WTC11 (cell line): ENCODE measurements at regions not wholly inside any gene's neighbourhood (a gene's known extent, or its start where the extent isn't known, plus 50 kb on each side); places are given as distances from the start of the nearest gene placed in this dataset.

ENCODE experiments used
- ATAC-seq: fragments of 200-7000 bp; cut with Tn5 transposase; 2 replicates; pipeline ENCODE4 v1.10.0; 2021; ENCODE audit warnings: mild to moderate bottlenecking, moderate library complexity
- CTCF ChIA-PET: fragments of 300-600 bp; sonication (Branson Sonifier 250); formaldehyde crosslinking; loops from one replicate; lab custom pipeline; 2021; ENCODE audit warnings: antibody characterized with exemption; lab: Charles Lee
- POLR2A ChIA-PET: fragments of 350-600 bp; sonication (Branson Sonifier 250); formaldehyde crosslinking; loops from one replicate; lab custom pipeline; 2021; ENCODE audit warnings: antibody characterized with exemption; lab: Charles Lee
- DNase-seq: peaks from one replicate; pipeline ENCODE4 v3.0.0; 2021; ENCODE audit warnings: low spot score
- H3K27ac Mint-ChIP-seq: 2 replicates; pipeline ENCODE4 v1.8.0; 2021; ENCODE audit warnings: mixed read lengths
- H3K27me3 Mint-ChIP-seq: 2 replicates; pipeline ENCODE4 v1.8.0; 2021; ENCODE audit warnings: low read depth, mild to moderate bottlenecking, moderate library complexity, mixed read lengths
- H3K36me3 Mint-ChIP-seq: 2 replicates; pipeline ENCODE4 v1.8.0; 2021; ENCODE audit warnings: mixed read lengths
- H3K4me1 Mint-ChIP-seq: 2 replicates; pipeline ENCODE4 v1.8.0; 2022; ENCODE audit warnings: mixed read lengths
- H3K4me3 Mint-ChIP-seq: 2 replicates; pipeline ENCODE4 v1.8.0; 2021; ENCODE audit warnings: mild to moderate bottlenecking, moderate library complexity, mixed read lengths
- H3K9me3 Mint-ChIP-seq: 2 replicates; pipeline ENCODE4 v1.8.0; 2021; ENCODE audit warnings: mixed read lengths
- ATF1 ChIP-seq: sonication (generic); formaldehyde crosslinking; IDR thresholded peaks from 2 replicates; pipeline ENCODE4 v1.8.1; 2023; ENCODE audit warnings: mild to moderate bottlenecking, moderate library complexity, missing genetic modification reagents
- ATF2 ChIP-seq: sonication (generic); formaldehyde crosslinking; IDR thresholded peaks from 2 replicates; pipeline ENCODE4 v1.8.1; 2022; ENCODE audit warnings: low read depth, missing genetic modification reagents, borderline replicate concordance
- CREB1 ChIP-seq: sonication (generic); formaldehyde crosslinking; IDR thresholded peaks from 2 replicates; pipeline ENCODE4 v1.8.0; 2023; ENCODE audit warnings: mild to moderate bottlenecking, missing genetic modification reagents
- ESRRA ChIP-seq: sonication (generic); formaldehyde crosslinking; IDR thresholded peaks from 2 replicates; pipeline ENCODE4 v1.8.1; 2022; ENCODE audit warnings: mild to moderate bottlenecking, missing genetic modification reagents, borderline replicate concordance
- FOXP1 ChIP-seq: sonication (generic); formaldehyde crosslinking; IDR thresholded peaks from 2 replicates; pipeline ENCODE4 v1.8.0; 2022; ENCODE audit warnings: missing genetic modification reagents, mild to moderate bottlenecking, moderate library complexity, borderline replicate concordance
- GABPB1 ChIP-seq: sonication (generic); formaldehyde crosslinking; IDR thresholded peaks from 2 replicates; pipeline ENCODE4 v1.8.1; 2023; ENCODE audit warnings: mild to moderate bottlenecking, missing genetic modification reagents
- GRHL2 ChIP-seq: fragments of 250-450 bp; sonication (Bioruptor Pico); IDR thresholded peaks from 2 replicates; pipeline ENCODE4 v1.8.0; 2022; ENCODE audit warnings: mild to moderate bottlenecking, moderate library complexity; ENCODE audit not compliant: insufficient replicate concordance, severe bottlenecking
- HMGA2 ChIP-seq: fragments of 250-450 bp; sonication (Bioruptor Pico); IDR thresholded peaks from 2 replicates; pipeline ENCODE4 v1.4.0; 2021; ENCODE audit warnings: mild to moderate bottlenecking, moderate library complexity
- IRF1 ChIP-seq: sonication (generic); formaldehyde crosslinking; IDR thresholded peaks from 2 replicates; pipeline ENCODE4 v1.8.0; 2023; ENCODE audit warnings: missing genetic modification reagents
- IRF2 ChIP-seq: sonication (generic); formaldehyde crosslinking; IDR thresholded peaks from 2 replicates; pipeline ENCODE4 v1.8.0; 2022; ENCODE audit warnings: low read depth, missing genetic modification reagents, borderline replicate concordance
- NR1H2 ChIP-seq: sonication (generic); formaldehyde crosslinking; IDR thresholded peaks from 2 replicates; pipeline ENCODE4 v1.9.0; 2021; ENCODE audit warnings: mild to moderate bottlenecking, moderate library complexity, missing genetic modification reagents
- NR2C2 ChIP-seq: sonication (generic); formaldehyde crosslinking; IDR thresholded peaks from 2 replicates; pipeline ENCODE4 v1.8.0; 2022; ENCODE audit warnings: mild to moderate bottlenecking, missing genetic modification reagents
- RELA ChIP-seq: sonication (generic); formaldehyde crosslinking; IDR thresholded peaks from 2 replicates; pipeline ENCODE4 v1.8.1; 2022; ENCODE audit warnings: missing genetic modification reagents, mild to moderate bottlenecking, borderline replicate concordance
- RORB ChIP-seq: fragments of 250-450 bp; sonication (Bioruptor Pico); IDR thresholded peaks from 2 replicates; pipeline ENCODE4 v1.9.0; 2021; ENCODE audit warnings: mild to moderate bottlenecking
- TP53 ChIP-seq: sonication (generic); formaldehyde crosslinking; IDR thresholded peaks from 2 replicates; pipeline ENCODE4 v1.8.1; 2023; ENCODE audit warnings: mild to moderate bottlenecking, missing genetic modification reagents
- ZNF138 ChIP-seq: sonication (generic); formaldehyde crosslinking; conservative IDR thresholded peaks from 2 replicates; pipeline ENCODE4 v1.8.1; 2022; ENCODE audit warnings: mild to moderate bottlenecking, moderate library complexity, missing genetic modification reagents
- ZNF219 ChIP-seq: sonication (generic); formaldehyde crosslinking; IDR thresholded peaks from 2 replicates; pipeline ENCODE4 v1.8.0; 2023; ENCODE audit warnings: missing genetic modification reagents, mild to moderate bottlenecking, borderline replicate concordance
- ZNF263 ChIP-seq: sonication (generic); formaldehyde crosslinking; IDR thresholded peaks from 2 replicates; pipeline ENCODE4 v1.8.1; 2022; ENCODE audit warnings: low read depth, mild to moderate bottlenecking, moderate library complexity, missing genetic modification reagents
- ZNF396 ChIP-seq: fragments of 250-450 bp; sonication (Bioruptor Pico); IDR thresholded peaks from 2 replicates; pipeline ENCODE4 v1.8.0; 2021; ENCODE audit warnings: mild to moderate bottlenecking, moderate library complexity, borderline replicate concordance
- ZNF423 ChIP-seq: fragments of 250-450 bp; sonication (Bioruptor Pico); IDR thresholded peaks from 2 replicates; pipeline ENCODE4 v2.1.2; 2022; ENCODE audit warnings: mild to moderate bottlenecking, moderate library complexity
- ZNF671 ChIP-seq: fragments of 250-450 bp; sonication (Bioruptor Pico); IDR thresholded peaks from 2 replicates; pipeline ENCODE4 v1.8.0; 2021; ENCODE audit warnings: mild to moderate bottlenecking
- TF ChIP-seq, protein P1 (sequence below): fragments of 250-450 bp; sonication (Bioruptor Pico); conservative IDR thresholded peaks from 2 replicates; pipeline ENCODE4 v1.9.0; 2021; ENCODE audit warnings: mild to moderate bottlenecking
- TF ChIP-seq, protein P2 (sequence below): sonication (generic); formaldehyde crosslinking; conservative IDR thresholded peaks from 2 replicates; pipeline ENCODE4 v1.8.1; 2023; ENCODE audit warnings: mild to moderate bottlenecking, low read depth, missing genetic modification reagents, moderate library complexity
- TF ChIP-seq, protein P3 (sequence below): sonication (generic); formaldehyde crosslinking; IDR thresholded peaks from 2 replicates; pipeline ENCODE4 v1.8.1; 2022; ENCODE audit warnings: low read depth, mild to moderate bottlenecking, moderate library complexity, missing genetic modification reagents, borderline replicate concordance
- TF ChIP-seq, protein P4 (sequence below): fragments of 250-450 bp; sonication (Bioruptor Pico); IDR thresholded peaks from 2 replicates; pipeline ENCODE4 v1.9.0; 2021; ENCODE audit warnings: mild to moderate bottlenecking

- no peak for ATAC-seq
- POLR2A ChIA-PET: no interaction called here
Measured at GRCh38 chr13:53638040-53638439, 609.4 kb downstream of the OLFM4 start.

GRCh38 chr13:53642306-53642705, 613.7 kb downstream of the OLFM4 start:
- H3K4me3 Mint-ChIP-seq: no peak overlapping the region
- TF ChIP-seq, protein P1, sequence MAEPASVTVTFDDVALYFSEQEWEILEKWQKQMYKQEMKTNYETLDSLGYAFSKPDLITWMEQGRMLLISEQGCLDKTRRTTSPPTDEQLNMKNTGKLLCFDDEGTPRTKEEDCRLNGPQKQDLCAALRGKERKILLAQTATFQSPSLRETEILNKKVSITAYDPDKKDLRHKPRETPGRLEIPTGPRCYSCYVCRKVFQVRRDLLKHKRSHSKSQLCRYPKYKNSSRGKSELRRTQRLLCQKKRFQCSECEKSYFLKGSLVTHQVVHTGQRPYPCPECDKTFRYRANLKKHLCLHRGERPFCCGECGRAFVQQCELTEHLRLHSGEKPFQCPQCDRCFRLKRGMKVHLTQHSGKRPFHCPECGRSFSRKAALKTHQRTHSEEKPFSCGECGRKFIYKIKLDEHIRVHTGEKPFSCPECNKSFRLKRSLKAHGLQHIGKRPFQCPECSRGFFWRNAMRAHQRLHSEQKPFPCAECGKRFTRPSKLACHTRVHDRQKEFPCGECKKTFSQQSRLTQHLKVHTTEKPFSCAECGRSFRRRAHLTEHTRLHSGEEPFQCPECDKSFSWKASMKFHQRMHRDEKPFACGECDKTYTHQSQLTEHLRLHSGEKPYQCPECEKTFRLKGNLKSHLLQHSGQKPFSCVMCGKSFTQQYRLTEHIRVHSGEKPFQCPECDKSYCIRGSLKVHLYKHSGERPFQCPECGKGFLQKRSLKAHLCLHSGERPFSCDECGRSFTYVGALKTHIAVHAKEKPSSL (CRISPR knock-in tag): no peak
- no peak for TF ChIP-seq ATF1 (CRISPR knock-in tag)
- TF ChIP-seq FOXP1: no peak
- TF ChIP-seq, protein P2, sequence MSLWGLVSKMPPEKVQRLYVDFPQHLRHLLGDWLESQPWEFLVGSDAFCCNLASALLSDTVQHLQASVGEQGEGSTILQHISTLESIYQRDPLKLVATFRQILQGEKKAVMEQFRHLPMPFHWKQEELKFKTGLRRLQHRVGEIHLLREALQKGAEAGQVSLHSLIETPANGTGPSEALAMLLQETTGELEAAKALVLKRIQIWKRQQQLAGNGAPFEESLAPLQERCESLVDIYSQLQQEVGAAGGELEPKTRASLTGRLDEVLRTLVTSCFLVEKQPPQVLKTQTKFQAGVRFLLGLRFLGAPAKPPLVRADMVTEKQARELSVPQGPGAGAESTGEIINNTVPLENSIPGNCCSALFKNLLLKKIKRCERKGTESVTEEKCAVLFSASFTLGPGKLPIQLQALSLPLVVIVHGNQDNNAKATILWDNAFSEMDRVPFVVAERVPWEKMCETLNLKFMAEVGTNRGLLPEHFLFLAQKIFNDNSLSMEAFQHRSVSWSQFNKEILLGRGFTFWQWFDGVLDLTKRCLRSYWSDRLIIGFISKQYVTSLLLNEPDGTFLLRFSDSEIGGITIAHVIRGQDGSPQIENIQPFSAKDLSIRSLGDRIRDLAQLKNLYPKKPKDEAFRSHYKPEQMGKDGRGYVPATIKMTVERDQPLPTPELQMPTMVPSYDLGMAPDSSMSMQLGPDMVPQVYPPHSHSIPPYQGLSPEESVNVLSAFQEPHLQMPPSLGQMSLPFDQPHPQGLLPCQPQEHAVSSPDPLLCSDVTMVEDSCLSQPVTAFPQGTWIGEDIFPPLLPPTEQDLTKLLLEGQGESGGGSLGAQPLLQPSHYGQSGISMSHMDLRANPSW (CRISPR knock-in tag): no peak
- no peak for TF ChIP-seq ZNF138 (CRISPR knock-in tag)
- TF ChIP-seq ZNF219: no peak
- TF ChIP-seq, all 79 proteins: peak for 0
- H3K4me1 Mint-ChIP-seq: no peaks in the 10 kb centered on the region
- no peaks in the 10 kb centered on the region for H3K36me3 Mint-ChIP-seq
- DNase-seq (no peak), ATAC-seq (no peak)
- H3K27me3 Mint-ChIP-seq: no peaks in the 10 kb centered on the region; the same call in 1 of the 2 replicates
- POLR2A ChIA-PET: no interaction called here
- CTCF ChIA-PET: interaction anchor here (0.7 kb wide), 1 partner anchor 38 kb away, joined by 3 read pairs; no protein-coding TSS in a partner anchor
- no peak overlapping the region for H3K27ac Mint-ChIP-seq
- no peaks in the 10 kb centered on the region for H3K9me3 Mint-ChIP-seq

More at GRCh38 chr13:53638040-53638439, 609.4 kb downstream of the OLFM4 start:
- H3K27me3 Mint-ChIP-seq: no peaks in the 10 kb centered on the region; the same call in 1 of the 2 replicates
- no peak overlapping the region for H3K4me3 Mint-ChIP-seq
- no peak for TF ChIP-seq ATF2 (CRISPR knock-in tag)
- no peak for TF ChIP-seq ZNF423
- no peak for TF ChIP-seq NR1H2 (CRISPR knock-in tag)
- TF ChIP-seq, protein P3, sequence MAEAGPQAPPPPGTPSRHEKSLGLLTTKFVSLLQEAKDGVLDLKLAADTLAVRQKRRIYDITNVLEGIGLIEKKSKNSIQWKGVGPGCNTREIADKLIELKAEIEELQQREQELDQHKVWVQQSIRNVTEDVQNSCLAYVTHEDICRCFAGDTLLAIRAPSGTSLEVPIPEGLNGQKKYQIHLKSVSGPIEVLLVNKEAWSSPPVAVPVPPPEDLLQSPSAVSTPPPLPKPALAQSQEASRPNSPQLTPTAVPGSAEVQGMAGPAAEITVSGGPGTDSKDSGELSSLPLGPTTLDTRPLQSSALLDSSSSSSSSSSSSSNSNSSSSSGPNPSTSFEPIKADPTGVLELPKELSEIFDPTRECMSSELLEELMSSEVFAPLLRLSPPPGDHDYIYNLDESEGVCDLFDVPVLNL (CRISPR knock-in tag): no peak
- no peak for TF ChIP-seq CREB1 (CRISPR knock-in tag)
- no peak for TF ChIP-seq ESRRA (CRISPR knock-in tag)
- no peak for TF ChIP-seq IRF2 (CRISPR knock-in tag)
- no peak for TF ChIP-seq ZNF263
- no peak for TF ChIP-seq RORB (CRISPR knock-in tag)
- no peaks in the 10 kb centered on the region for H3K36me3 Mint-ChIP-seq
- DNase-seq: no peak
- no peaks in the 10 kb centered on the region for H3K9me3 Mint-ChIP-seq
- CTCF ChIA-PET: no interaction called here
- H3K27ac Mint-ChIP-seq: no peak overlapping the region
- no peaks in the 10 kb centered on the region for H3K4me1 Mint-ChIP-seq

GRCh38 chr13:53648673-53649072, 620.1 kb downstream of the OLFM4 start:
- ATAC-seq: no peak
- Mint-ChIP-seq H3K4me1 (no peaks in the 10 kb centered on the region), H3K4me3 (no peak overlapping the region), H3K27me3 (no peaks in the 10 kb centered on the region; the same call in 1 of the 2 replicates), H3K36me3 (no peaks in the 10 kb centered on the region), H3K9me3 (no peaks in the 10 kb centered on the region), H3K27ac (no peak overlapping the region)
- ChIA-PET CTCF (no interaction called here), POLR2A (no interaction called here)
- DNase-seq: no peak
- no peak for TF ChIP-seq GRHL2 (CRISPR knock-in tag)
- no peak for TF ChIP-seq TP53 (CRISPR knock-in tag)
- TF ChIP-seq IRF1 (CRISPR knock-in tag): no peak
- TF ChIP-seq ZNF396 (CRISPR knock-in tag): no peak
- TF ChIP-seq ZNF263: no peak
- no peak for TF ChIP-seq NR2C2 (CRISPR knock-in tag)
- no peak for TF ChIP-seq HMGA2
- TF ChIP-seq ZNF671 (CRISPR knock-in tag): no peak
- TF ChIP-seq GABPB1: no peak
- TF ChIP-seq ZNF423: no peak
- TF ChIP-seq, protein P4, sequence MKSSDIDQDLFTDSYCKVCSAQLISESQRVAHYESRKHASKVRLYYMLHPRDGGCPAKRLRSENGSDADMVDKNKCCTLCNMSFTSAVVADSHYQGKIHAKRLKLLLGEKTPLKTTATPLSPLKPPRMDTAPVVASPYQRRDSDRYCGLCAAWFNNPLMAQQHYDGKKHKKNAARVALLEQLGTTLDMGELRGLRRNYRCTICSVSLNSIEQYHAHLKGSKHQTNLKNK (CRISPR knock-in tag): no peak
- no peak for TF ChIP-seq RELA (CRISPR knock-in tag)
